ENCODE measurements at regions not wholly inside any gene's neighbourhood (a gene's known extent, or its start where the extent isn't known, plus 50 kb on each side); places are given as distances from the start of the nearest gene placed in this dataset.

DNA sequence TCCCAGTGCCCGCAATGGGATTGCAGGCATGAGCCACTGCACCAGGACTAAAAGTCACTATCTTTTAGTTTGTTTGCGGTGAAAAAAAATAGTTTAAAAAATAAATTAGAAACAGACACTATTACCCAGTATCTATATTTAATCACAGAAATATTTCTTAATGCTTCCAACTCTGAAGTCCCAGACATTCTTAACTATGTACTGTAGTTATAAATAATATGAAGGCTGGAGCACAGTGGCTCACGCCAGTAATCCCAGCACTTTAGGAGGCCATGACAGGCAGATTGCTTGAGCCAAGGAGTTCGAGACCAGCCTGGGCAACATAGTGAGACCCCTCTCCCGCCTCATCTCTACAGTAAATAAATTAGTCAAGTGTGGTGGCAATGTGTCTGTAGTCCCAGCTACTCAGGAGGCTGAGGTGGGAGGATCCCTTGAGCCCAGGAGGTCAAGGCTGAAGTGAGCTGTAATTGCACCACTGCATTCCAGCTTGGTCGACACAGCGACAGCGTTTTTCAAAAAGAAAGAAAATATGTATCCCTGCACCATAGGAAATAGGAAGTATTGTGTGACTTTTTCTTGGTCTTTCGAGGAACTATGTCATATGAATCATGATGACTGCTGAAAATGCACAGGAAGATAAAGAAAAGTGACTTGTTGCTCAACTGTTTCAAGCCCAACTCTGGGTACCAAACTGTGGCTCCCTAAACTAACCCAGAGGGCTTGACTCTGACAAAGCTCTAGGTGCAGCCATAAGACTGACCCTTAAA lies 74.9 kb upstream of the STEAP1B start:
- intact Hi-C loops (cut with DNase I) = loop anchor here in 1 of 2 donors (5.0 kb wide), 1 partner anchor 147 kb away; no protein-coding TSS in a partner anchor
- no peak for DNase-seq (ENCODE audit: low spot score)

DNA sequence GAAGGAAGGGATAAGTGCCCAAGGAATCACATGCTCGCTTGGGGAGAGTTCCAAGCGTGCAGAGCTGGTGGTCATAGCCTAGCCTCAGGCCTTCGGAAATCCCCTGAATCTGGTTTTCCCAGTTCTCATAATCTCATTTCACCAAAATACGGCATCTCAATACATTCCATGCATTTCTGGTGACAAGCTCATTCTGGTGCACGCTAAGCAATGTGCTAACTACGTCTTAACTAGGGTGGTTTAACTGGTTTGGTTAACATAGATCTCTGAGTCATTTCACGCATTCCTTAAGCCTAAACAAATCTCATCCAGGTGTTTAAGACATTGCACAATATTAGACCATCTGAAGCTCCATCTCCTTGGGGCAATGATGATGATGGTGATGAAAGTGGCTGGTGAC lies 72.9 kb upstream of the STEAP1B start:
- DNase-seq (ENCODE audit: low spot score) = no peak
- intact Hi-C loops (cut with DNase I) = loop anchor here in 1 of 2 donors (5.0 kb wide), 1 partner anchor 149 kb away; no protein-coding TSS in a partner anchor

DNA sequence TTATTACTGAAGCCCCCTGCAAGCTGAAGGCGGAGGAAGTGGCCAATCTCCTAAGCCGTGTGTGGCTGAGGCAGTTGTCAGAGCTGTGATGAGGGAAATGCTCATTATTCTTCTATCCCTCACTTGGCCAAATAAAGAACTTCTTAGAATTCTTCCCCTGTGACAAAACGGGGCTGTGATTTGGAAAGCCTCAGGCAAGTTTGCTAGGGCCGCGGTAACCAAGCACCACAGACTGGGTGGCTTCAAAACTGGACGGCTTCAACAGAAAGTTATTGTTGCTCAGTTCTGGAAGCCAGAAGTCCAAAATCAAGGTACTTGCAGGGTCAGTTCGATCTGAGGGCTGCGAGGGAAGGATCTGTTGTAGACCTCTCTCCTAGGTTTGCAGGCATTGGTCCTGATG lies 72.3 kb upstream of the STEAP1B start:
- no peak for DNase-seq (ENCODE audit: low spot score)
- intact Hi-C loops (cut with DNase I) = loop anchor here in 1 of 2 donors (5.0 kb wide), 1 partner anchor 150 kb away; no protein-coding TSS in a partner anchor

DNA sequence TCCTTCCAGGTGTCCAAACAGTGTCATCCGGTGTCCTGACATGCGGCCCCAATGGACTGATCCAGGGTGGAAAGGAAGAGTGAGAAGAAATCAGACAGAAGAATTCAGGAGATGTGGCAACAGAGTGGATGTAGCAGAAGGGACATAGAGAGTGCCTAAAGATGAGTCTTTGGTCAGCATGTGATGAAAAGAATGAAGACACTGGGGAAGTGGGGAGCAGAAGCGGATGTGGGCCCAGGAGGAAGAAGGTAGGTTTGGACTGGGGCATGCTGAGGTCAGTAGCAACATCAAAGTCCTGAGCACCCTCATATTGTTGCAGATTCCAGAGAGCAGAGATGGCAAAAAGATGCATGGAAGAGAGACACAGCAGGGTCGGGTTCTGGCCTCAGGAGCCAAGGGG lies 71.8 kb upstream of the STEAP1B start:
- intact Hi-C loops (cut with DNase I) = loop anchor here in 1 of 2 donors (5.0 kb wide), 1 partner anchor 151 kb away; no protein-coding TSS in a partner anchor
- DNase-seq (ENCODE audit: low spot score) = no peak

DNA sequence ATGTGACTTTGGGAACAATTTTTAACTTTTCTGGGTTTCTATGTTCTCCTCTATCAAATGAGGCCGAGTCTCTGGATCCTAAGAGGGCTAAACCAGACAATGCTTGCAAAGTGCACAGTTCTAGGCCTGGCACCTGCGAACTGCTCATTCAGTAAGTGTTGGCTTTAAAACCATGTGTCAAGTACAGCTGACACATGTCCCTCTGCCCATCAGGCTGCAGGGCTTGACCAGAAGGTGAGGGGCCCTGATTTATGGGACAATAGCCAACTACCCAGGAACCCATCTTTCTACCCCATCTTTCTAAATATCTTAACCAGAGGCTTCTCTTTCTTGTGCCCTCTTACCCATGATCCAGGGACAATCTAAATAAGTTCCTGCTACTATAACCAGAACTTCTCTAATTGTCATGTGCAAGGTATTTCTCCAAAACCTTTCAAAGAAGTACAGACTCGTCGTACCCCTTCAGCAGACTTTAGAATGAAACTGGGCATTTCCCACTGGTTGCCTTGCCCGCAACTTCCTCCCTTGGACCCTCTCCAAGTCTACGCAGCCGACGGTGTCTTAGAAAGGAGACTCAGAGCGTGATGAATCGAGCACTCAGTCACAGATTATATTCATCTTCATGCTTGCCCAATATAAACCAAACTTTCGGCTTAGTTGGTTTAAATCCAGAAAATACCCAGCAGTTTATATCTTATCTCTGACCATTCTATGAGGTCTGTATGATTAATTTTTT lies 69.8 kb upstream of the STEAP1B start:
- intact Hi-C loops (cut with DNase I) = loop anchor here (5.0 kb wide), 2 partner anchors 153 to 158 kb away; partner anchors contain the start of gene IL6 (in 1 of the 2)
- DNase-seq (ENCODE audit: low spot score) = no peak

DNA sequence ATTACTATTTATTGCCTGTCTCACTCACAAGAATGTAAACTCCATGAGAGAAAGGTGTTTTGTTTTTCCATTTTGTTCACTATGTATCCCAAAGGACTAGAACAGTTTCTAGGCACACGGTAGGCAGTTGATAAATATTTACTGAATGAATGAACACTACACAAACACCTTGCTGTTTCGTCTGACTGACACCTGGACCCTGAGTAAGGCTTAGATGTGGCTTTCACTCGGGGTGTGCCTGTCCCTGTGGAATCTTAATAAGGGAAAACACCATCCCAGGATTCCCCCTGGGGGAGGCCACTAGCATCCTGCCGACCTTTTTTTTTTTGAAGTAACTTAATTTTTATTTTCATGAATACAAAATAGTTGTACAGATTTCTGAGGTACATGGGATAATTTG lies 66.6 kb upstream of the STEAP1B start:
- DNase-seq (ENCODE audit: low spot score) = no peak
- intact Hi-C loops (cut with DNase I) = loop anchor here in 1 of 2 donors (5.0 kb wide), 1 partner anchor 161 kb away; the partner anchor contains the start of gene IL6

DNA sequence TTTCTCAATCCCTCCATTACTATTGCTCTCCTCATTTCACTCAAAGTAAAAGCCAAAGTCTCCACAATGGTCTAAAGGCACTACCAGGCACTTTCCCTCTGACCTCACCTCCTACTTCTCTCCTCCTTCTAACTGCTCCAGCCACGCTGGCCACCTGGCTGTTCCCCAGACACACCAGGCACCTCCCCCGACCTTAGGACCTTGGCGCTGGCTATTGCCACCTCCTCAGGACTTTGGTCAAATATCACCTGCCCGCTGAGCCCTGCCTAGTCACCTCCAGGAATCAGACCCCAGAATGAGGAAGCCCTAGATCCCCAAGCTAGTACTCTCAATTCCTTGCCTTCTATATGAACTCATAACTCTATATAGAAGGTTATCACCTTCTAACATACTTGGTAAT lies 66.2 kb upstream of the STEAP1B start:
- intact Hi-C loops (cut with DNase I) = loop anchor here in 1 of 2 donors (5.0 kb wide), 1 partner anchor 161 kb away; the partner anchor contains the start of gene IL6
- no peak for DNase-seq (ENCODE audit: low spot score)

DNA sequence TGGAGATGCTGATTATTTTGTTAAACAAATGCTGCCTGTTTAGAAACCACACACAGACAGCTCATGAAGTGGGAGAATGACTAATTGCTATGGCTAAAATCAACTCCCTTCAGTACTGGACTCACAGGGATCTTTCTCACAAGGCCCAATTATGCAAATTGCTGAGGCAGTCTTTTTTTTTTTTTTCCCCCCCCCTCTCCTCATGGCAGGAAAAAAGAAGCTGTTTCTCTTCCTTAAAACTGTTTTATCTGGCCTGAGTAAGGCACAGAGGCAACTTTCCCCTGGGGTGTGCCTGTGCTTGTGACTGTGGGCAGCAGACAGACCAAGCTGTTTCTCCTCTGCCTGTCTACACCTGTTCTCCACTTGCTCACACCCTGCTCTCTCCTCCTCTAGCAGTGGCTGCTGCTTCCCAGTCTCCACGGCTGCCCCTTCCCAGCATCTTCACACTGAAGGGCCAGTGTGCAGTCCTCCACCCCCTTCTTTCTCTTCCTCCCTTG lies 65.4 kb upstream of the STEAP1B start:
- intact Hi-C loops (cut with DNase I) = loop anchor here in 1 of 2 donors (5.0 kb wide), 1 partner anchor 162 kb away; the partner anchor contains the start of gene IL6
- no peak for DNase-seq (ENCODE audit: low spot score)

DNA sequence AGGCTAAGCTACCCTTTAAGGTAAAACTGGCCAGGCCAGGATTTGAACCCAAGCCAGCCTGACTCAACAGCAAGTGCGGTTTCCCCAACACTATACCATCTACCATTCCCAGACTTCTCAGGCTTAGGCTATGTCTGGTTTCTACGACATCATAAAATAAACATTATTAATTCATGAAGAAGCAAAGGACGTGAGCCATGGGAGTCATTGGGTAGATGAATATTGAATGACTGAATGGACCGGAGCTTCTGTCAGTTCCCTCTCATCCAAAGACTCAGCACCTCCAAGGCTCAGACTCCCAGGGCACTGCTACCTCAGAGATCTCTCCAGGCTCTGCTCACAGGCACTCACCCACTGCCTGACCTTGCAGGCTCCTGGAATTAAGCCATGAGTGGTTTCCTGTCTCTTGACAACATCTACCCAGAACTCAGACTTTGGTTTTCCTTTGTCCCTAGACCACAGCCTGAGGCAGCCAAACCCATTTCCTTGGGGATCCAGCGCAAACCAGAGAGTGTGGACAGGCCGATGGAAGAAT lies 64.6 kb upstream of the STEAP1B start:
- intact Hi-C loops (cut with DNase I) = loop anchor here (5.0 kb wide), 2 partner anchors 163 to 488 kb away; partner anchors contain the start of gene IL6 (in 2 of the 2)
- peak; percentile 87 for DNase-seq (ENCODE audit: low spot score)

DNA sequence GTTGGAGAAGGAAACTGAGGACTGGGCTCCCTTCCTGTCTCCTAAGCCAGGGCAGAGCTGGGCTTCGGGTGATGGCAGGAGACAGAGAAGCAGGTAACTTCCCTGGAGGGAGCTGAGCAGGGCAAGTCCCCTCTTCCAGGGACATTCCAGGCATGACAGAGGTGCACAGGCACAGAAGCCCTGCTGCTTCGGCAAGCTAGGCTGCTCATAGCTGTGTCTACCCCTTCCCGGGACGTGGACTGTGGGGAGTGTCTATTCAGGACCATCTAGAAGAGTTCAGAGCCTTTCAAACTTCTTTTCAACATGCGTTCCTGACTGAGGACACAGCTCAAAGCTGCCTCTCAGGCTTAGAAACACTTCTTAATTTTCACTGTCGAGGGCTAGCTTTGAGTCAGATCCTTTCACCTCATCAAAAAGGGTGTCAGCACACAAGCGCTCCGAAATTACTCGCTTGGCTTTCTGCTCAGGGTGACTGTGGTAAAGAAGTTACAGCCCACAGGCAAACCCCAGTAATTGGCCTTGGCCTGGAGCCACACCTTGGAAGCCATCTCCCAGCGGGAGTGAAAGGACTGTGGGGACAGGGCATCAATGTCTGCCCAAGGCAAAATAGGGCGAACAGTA lies 63.7 kb upstream of the STEAP1B start:
- intact Hi-C loops (cut with DNase I) = loop anchor here in 1 of 2 donors (5.0 kb wide), 2 partner anchors 164 to 489 kb away; partner anchors contain the start of gene IL6
- DNase-seq (ENCODE audit: low spot score) = no peak

DNA sequence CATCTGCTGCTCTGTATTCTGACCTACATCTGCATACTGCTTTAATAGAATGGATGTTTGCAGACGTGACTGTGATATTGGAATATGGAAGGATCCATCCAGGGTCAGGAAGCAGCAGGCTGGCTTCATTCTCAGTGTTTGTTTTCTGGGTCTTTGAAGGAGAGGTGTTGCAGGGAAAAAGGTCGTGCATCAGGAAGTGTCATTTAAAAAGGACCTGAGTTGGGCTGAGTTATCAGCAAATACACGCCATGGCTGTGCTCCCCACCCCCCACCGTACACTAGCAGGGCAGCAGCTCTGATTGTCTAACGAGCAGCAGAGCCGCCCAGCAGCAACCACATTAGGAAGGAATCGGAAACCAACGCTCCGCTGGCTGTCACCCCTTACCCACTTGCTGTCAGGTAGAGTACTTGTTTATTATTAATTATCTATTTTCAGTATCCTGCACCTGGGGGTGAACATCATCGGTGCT lies 63.1 kb upstream of the STEAP1B start:
- no peak for DNase-seq (ENCODE audit: low spot score)
- intact Hi-C loops (cut with DNase I) = loop anchor here in 1 of 2 donors (5.0 kb wide), 2 partner anchors 164 to 489 kb away; partner anchors contain the start of gene IL6

DNA sequence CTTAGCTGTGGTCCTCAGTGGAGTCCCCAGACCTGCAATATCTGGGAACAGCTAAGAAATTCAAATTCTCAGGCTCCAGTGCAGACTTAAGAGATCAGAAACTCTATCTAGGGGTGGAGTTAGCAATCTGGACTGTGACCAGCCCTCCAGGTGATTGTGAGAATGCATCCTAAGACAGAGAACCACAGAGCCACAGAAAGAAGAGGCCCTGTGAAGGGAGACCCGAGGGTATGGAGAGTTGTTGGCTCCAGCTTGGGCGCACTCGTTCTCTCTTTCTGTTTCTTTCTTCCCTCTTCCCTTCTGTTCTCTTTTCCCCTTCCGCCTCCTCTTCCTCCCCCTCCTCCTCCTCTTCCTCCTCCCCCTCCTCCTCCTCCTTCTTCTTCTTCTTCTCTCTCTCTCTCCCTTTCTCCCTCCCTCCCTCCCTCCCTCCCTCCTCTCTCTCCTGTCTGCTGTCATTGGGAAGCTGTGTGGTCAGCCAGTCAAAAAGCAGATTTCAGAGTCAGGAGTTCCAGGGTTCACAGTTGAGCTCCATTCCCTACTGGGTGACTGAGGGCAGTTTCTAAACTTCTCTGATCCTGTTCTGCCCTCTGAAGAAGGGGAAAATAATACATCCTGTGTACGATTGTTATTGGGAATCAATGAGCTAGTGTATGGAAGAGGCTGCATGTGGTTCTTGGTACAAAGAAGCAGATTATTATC lies 62.1 kb upstream of the STEAP1B start:
- intact Hi-C loops (cut with DNase I) = loop anchor here in 1 of 2 donors (5.0 kb wide), 2 partner anchors 165 to 490 kb away; partner anchors contain the start of gene IL6
- DNase-seq (ENCODE audit: low spot score) = no peak

DNA sequence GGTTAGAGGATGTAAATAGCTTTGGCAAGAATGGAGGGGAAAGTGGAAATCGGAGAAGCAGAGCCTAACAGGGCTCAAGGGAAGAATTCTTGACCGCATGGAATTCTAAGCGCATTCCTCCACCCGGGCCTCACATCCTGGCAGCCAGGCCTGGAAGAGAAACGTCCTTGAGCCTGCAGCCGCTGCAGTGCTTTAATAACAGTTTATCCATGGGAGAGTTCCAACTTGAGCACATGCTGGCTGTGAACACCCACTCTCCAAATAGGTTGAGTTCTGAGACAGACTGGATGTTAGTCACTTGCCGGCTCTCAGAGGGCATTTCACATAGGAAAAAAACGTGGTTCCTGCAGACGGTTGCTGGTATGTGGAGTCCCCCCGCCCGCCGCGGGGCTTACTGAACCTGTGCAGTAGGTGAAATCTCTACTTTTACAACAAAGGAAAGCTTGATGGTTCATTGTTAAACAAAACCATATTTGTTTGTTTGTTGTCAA lies 61.4 kb upstream of the STEAP1B start:
- DNase-seq (ENCODE audit: low spot score) = peak; percentile 95
- intact Hi-C loops (cut with DNase I) = loop anchor here in 1 of 2 donors (5.0 kb wide), 2 partner anchors 166 to 491 kb away; partner anchors contain the start of gene IL6

DNA sequence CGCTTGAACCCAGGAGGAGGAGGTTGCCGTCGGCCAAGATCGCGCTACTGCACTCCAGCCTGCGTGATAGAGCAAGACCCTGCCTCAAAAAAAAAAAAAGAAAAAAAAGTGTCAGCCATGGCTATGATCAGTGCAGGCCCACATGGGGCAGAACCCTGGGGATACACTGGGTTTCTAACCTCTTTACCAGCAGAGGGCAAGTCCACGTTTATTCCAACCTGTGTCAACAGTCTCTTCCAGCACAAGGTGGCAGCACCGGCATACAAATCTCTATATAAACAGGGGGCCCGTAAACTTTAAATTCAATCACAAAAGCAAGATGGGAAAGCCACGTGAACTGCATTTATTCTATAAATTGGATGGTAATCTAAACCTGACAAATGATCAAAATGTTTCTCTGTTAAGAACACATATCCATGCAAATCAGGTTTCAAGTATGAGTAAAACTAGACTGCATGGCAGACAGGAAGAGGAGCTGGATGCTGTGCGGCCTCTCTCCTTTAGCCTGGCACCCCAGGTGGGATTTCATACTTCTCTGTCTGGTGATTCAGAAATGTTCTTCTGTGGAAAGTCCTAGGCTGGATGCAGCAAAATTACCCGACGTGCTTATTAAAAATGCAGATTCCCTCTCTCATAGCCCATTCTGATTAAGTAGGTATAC lies 60.0 kb upstream of the STEAP1B start:
- intact Hi-C loops (cut with DNase I) = loop anchor here (5.0 kb wide), 3 partner anchors 167 to 617 kb away; partner anchors contain the start of gene IL6 (in 1 of the 2)
- peak; percentile 89 for DNase-seq (ENCODE audit: low spot score)

DNA sequence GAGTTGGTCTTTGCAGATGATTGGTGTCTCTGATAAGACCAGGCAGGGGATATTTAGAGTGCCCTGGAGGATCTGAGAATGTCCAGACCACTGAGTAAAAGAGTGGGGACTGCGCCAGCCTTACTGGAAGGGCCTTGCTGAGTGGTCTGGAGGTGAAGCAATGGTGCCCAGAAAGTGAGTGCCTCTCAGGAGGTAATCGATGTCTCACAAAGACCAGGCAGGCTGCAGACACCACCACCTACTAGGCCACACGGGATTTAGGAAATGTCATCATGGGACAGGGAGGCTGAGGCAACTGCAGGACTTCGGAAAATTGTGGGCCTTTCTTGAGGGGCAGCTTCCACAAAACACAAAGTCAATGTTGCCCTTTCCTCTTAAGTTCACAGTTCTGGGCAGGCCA lies 57.2 kb upstream of the STEAP1B start:
- no peak for DNase-seq (ENCODE audit: low spot score)
- intact Hi-C loops (cut with DNase I) = loop anchor here in 1 of 2 donors (5.0 kb wide), 1 partner anchor 620 kb away; no protein-coding TSS in a partner anchor

DNA sequence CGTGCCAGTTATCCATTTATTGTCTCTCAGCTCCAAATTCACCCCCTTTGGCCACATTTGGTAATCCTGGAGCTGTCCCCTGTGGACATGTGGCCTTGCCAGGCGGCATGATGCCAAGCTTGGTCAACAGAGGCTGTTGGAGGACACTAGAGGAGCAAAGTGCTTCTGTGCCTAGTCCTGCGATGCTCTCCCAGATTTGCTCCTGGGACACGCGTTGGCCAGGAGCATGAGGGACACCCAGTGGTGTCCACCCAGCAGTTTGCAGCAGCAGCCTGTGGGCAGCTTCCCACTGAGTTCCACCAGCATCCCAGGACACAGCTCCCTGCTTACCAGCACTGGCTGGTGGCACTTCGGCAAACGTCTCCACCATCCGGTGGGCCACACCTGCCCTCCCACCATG lies 55.5 kb upstream of the STEAP1B start:
- intact Hi-C loops (cut with DNase I) = loop anchor here in 1 of 2 donors (5.0 kb wide), 1 partner anchor 622 kb away; no protein-coding TSS in a partner anchor
- no peak for DNase-seq (ENCODE audit: low spot score)

DNA sequence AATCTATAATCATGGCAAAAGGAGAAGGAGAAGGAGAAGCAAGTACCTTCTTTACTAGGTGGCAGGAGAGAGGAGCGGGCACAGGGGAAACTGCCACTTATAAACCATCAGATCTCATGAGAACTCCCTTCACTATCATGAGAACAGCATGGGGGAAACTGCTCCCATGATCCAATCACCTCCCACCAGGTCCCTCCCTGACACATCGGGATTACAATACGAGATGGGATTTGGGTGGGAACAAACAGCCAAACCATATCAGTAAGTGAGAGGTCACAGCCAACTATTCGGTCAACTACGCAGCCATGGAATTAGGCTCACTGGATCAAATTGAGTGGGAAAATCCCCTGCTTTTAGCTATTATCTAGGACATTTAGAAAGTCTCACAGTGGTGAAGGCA lies 54.2 kb upstream of the STEAP1B start:
- no peak for DNase-seq (ENCODE audit: low spot score)
- intact Hi-C loops (cut with DNase I) = no loop called here
